Lower leg skin (tissue), 3 donors: ENCODE measurements at regions not wholly inside any gene's neighbourhood (a gene's known extent, or its start where the extent isn't known, plus 50 kb on each side); places are given as distances from the start of the nearest gene placed in this dataset.

Experiments used
- POLR2A ChIP-seq, 2 donors: fragments of 450-650 bp; IDR thresholded peaks; one replicate each; pipeline ENCODE4 v1.6.1; 2016 to 2017; ENCODE audit warnings: antibody characterized with exemption in 2 of 2, mild to moderate bottlenecking in 1 of 2, moderate library complexity in 1 of 2
- TF ChIP-seq, protein P1 (sequence below), 3 donors: fragments of 450-650 bp; IDR thresholded peaks; one replicate each; pipeline ENCODE4 v1.5.1; 2016; ENCODE audit warnings: antibody characterized with exemption in 3 of 3, mild to moderate bottlenecking in 3 of 3, moderate library complexity in 2 of 3

- no peak for TF ChIP-seq POLR2A (IDR thresholded peaks at IDR 0.05)
- TF ChIP-seq, protein P1, sequence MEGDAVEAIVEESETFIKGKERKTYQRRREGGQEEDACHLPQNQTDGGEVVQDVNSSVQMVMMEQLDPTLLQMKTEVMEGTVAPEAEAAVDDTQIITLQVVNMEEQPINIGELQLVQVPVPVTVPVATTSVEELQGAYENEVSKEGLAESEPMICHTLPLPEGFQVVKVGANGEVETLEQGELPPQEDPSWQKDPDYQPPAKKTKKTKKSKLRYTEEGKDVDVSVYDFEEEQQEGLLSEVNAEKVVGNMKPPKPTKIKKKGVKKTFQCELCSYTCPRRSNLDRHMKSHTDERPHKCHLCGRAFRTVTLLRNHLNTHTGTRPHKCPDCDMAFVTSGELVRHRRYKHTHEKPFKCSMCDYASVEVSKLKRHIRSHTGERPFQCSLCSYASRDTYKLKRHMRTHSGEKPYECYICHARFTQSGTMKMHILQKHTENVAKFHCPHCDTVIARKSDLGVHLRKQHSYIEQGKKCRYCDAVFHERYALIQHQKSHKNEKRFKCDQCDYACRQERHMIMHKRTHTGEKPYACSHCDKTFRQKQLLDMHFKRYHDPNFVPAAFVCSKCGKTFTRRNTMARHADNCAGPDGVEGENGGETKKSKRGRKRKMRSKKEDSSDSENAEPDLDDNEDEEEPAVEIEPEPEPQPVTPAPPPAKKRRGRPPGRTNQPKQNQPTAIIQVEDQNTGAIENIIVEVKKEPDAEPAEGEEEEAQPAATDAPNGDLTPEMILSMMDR (IDR thresholded peaks at IDR 0.05), result no peak
Measured at GRCh38 chr6:122012578-122012977, 386.9 kb upstream of the HSF2 start.
